A673 (cell line): ENCODE measurements at regions not wholly inside any gene's neighbourhood (a gene's known extent, or its start where the extent isn't known, plus 50 kb on each side); places are given as distances from the start of the nearest gene placed in this dataset.

ENCODE experiments used
- BruUV-seq: library from RNA; stranded (reverse); fragments of 400-500 nt; replicated peaks from 2 replicates; lab custom pipeline; 2021; lab: Mats Ljungman, UMichigan
- CTCF ChIA-PET: fragments of 300-600 bp; sonication (Branson Sonifier 250); formaldehyde crosslinking; loops from one replicate; lab custom pipeline; 2022; ENCODE audit warnings: antibody characterized with exemption; lab: Charles Lee
- POLR2A ChIA-PET: fragments of 300-600 bp; sonication (Branson Sonifier 250); formaldehyde crosslinking; loops from one replicate; lab custom pipeline; 2022; ENCODE audit warnings: antibody characterized with exemption; ENCODE audit not compliant: low non-redundant PET; lab: Charles Lee
- DNase-seq: peaks from one replicate; pipeline ENCODE4 v3.0.0-alpha.2; 2015; ENCODE audit warnings: low spot score
- H3K27ac ChIP-seq: fragments of 200-600 bp; sonication (generic); 2 replicates; pipeline ENCODE4 v1.5.1; 2016; ENCODE audit warnings: mixed run types, low read depth, mild to moderate bottlenecking, mixed read lengths, antibody characterized with exemption, low read length; ENCODE audit not compliant: poor library complexity, severe bottlenecking
- H3K27me3 ChIP-seq: fragments of 200-600 bp; sonication (generic); replicated peaks from 2 replicates; pipeline ENCODE4 v1.6.1; 2017; ENCODE audit warnings: mixed run types, low read depth, mild to moderate bottlenecking, mixed read lengths, antibody characterized with exemption, low read length; ENCODE audit not compliant: insufficient read depth, poor library complexity
- H3K36me3 ChIP-seq: fragments of 200-600 bp; sonication (generic); 2 replicates; pipeline ENCODE4 v1.6.1; 2016; ENCODE audit warnings: mixed run types, mild to moderate bottlenecking, mixed read lengths, antibody characterized with exemption, low read length; ENCODE audit not compliant: insufficient read depth, poor library complexity, severe bottlenecking
- H3K4me1 ChIP-seq: fragments of 200-600 bp; sonication (generic); 2 replicates; pipeline ENCODE4 v1.6.1; 2017; ENCODE audit warnings: mixed run types, mild to moderate bottlenecking, mixed read lengths, antibody characterized with exemption, low read length; ENCODE audit not compliant: insufficient read depth, poor library complexity, severe bottlenecking
- H3K4me3 ChIP-seq: fragments of 200-600 bp; sonication (generic); 2 replicates; pipeline ENCODE4 v1.5.1; 2016; ENCODE audit warnings: low read depth, mixed run types, mild to moderate bottlenecking, mixed read lengths, low read length; ENCODE audit not compliant: poor library complexity, severe bottlenecking
- H3K9me3 ChIP-seq: fragments of 200-600 bp; sonication (generic); 2 replicates; pipeline ENCODE4 v1.6.1; 2016; ENCODE audit warnings: mixed run types, low read depth, mild to moderate bottlenecking, mixed read lengths, antibody characterized with exemption, low read length; ENCODE audit not compliant: poor library complexity, severe bottlenecking
- CTCF ChIP-seq: fragments of 300-800, 200-600 bp; sonication (generic); conservative IDR thresholded peaks from 2 replicates; pipeline ENCODE4 v1.5.1; 2017; ENCODE audit warnings: low read depth, mild to moderate bottlenecking, antibody characterized with exemption, low read length, moderate library complexity, mixed read lengths
- EZH2 ChIP-seq: fragments of 200-600 bp; sonication (generic); IDR thresholded peaks from 2 replicates; pipeline ENCODE4 v1.6.1; 2017; ENCODE audit warnings: borderline replicate concordance, low read depth, mild to moderate bottlenecking, mixed read lengths, antibody characterized with exemption, low read length; ENCODE audit not compliant: poor library complexity, severe bottlenecking
- intact Hi-C: fragments of 100-400 bp; cut with micrococcal nuclease; formaldehyde crosslinking; loops from one replicate; pipeline ENCODE4 v1.10.0; 2022; ENCODE audit not compliant: unreplicated experiment

DNA sequence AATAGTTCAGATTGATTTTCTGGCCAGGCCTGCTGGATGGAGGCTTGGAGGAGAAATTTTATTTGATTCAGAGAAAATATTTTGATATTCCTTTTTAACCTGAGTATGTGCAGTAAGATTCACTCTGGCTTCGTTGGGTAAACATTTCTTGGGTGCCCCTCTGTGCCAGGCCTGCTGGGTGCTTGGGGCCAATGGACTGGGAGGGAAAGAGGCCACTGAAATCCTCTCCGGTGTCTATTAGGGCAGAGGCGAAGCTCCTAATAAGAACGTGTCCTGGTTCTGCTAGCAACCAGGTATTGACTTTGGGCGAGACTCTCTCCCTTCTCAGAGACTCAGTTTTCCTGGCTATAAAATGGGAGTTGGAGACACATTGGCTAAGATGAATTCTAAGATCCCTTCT lies 122.5 kb downstream of the CYLD start:
- H3K27me3 ChIP-seq, result no peaks in the 10 kb centered on the region
- no peaks in the 10 kb centered on the region for H3K36me3 ChIP-seq
- no peak overlapping the region for H3K4me3 ChIP-seq
- H3K27ac ChIP-seq, result no peak overlapping the region
- H3K9me3 ChIP-seq, result no peaks in the 10 kb centered on the region
- ChIA-PET POLR2A (no interaction called here), CTCF (no interaction called here)
- TF ChIP-seq EZH2 (no peak), CTCF (no peak)
- no peak for DNase-seq
- intact Hi-C loops, result no loop called here
- H3K4me1 ChIP-seq, result no peaks in the 10 kb centered on the region
- no TSS peak for BruUV-seq

DNA sequence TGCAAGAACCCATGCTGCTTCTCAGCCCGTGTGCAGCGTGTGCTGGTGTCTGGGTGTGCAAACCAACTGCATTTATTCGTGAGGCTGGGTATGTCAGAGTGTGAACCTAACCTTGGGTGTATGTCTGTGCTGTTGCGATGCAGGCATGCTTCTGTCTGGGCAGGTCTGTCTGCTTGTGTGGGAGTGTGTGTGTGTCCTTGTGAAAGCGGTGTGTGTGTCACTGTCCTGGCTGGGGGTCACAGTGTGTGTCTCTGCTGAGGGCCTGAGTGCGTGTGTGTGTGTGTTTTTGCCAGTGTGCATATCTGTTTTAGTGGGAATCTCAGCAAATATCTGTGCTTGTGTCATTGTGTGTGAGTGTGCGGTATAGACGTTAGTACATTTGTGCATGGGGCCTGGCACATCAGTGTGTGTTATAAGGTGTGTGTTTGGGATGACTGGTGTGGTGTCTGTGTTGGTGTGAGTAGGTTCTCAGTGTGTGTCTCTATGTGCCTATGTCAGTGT lies 121.8 kb downstream of the CYLD start:
- Histone ChIP-seq H3K27me3 (no peaks in the 10 kb centered on the region), H3K4me3 (no peak overlapping the region), H3K9me3 (no peaks in the 10 kb centered on the region), H3K36me3 (no peaks in the 10 kb centered on the region), H3K4me1 (no peaks in the 10 kb centered on the region), H3K27ac (no peak overlapping the region)
- no TSS peak for BruUV-seq
- CTCF ChIA-PET, result no interaction called here
- DNase-seq, result no peak
- intact Hi-C loops, result no loop called here
- POLR2A ChIA-PET, result no interaction called here
- TF ChIP-seq CTCF, result no peak
- no peak for TF ChIP-seq EZH2

DNA sequence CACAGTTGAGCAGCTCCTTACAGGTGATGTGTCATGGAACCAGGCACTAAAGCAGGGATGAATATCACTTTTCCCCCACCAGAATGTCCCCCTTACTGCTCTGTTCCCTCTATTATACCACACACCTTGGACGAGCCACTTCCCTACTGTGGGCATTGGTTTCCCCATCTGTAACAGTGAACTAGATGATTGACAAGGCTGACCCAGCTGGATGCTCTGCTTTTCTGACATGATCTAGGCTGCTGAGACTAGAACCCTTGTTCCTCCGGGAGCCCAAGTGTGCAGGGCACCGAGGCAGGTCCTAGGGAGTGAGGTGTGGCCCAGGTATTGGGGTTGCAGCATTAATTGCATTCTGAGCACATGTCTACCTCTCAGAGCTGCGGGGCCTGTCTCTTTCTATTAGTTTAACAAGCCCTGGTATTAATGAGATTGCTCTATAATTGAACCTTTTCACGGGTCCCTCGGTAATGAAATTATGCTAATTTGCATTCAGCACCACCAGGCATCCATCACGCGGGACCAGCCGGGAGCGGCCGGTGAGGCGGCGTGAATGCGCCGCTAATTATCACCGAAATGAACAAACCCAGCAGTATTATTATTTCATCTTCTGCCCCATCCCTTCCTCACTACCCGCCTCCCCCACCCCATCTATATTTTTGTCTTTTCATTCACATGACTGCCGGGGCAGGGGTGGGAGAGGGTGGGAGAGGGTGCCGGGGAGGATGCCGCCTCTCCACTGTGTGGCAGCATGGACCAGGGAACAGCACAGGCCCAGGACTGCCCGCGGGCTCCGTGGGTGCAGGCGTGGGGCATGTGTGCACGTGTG lies 121.1 kb downstream of the CYLD start:
- H3K4me1 ChIP-seq, result no peaks in the 10 kb centered on the region
- no peaks in the 10 kb centered on the region for H3K36me3 ChIP-seq
- no peaks in the 10 kb centered on the region for H3K9me3 ChIP-seq
- no peak overlapping the region for H3K4me3 ChIP-seq
- DNase-seq, result peak; percentile 15
- TF ChIP-seq EZH2 (no peak), CTCF (0 out of 2 replicates have a peak, but pooled peaks have one; percentile 21)
- CTCF ChIA-PET, result no interaction called here
- intact Hi-C loops, result no loop called here
- H3K27me3 ChIP-seq, result no peaks in the 10 kb centered on the region
- POLR2A ChIA-PET, result no interaction called here
- H3K27ac ChIP-seq, result no peak overlapping the region
- BruUV-seq, result no TSS peak
